T-cell (primary cell): ENCODE measurements at regions not wholly inside any gene's neighbourhood (a gene's known extent, or its start where the extent isn't known, plus 50 kb on each side); places are given as distances from the start of the nearest gene placed in this dataset.
"Not testable (repeated sequence)": the region's sequence is repeated elsewhere in the genome, so short reads cannot be mapped to it uniquely, and the experiment has no call there.

Source experiments
- ATAC-seq, 4 experiments: fragments of 200-7000 bp in 3 of 4; fragments of 150-1000 bp in 1 of 4; cut with Tn5 transposase; replicated peaks in 1 of 4; 1 replicate in 3 of 4; 2 replicates in 1 of 4; pipeline ENCODE4 v1.10.0; 2021; ENCODE audit warnings: moderate library complexity in 3 of 4, mild to moderate bottlenecking in 2 of 4, moderate number of reproducible peaks in 1 of 4
- CTCF ChIA-PET, 2 donors: fragments of 300-600 bp; sonication (Branson Sonifier 250); formaldehyde crosslinking; loops; one replicate each; lab custom pipeline; 2022; ENCODE audit warnings: antibody characterized with exemption in 2 of 2; lab: Charles Lee
- POLR2A ChIA-PET, 2 donors: fragments of 300-600 bp; sonication (Branson Sonifier 250); formaldehyde crosslinking; loops; one replicate each; lab custom pipeline; 2022; ENCODE audit warnings: antibody characterized with exemption in 2 of 2; lab: Charles Lee
- DNase-seq, 35 experiments: peaks; one replicate each; pipeline versions ENCODE4 v3.0.0 to v3.0.0-alpha.2; 2013 to 2023
- H3K27ac ChIP-seq: one replicate; pipeline ENCODE4 v1.5.1; 2013; ENCODE audit warnings: low read length
- H3K27me3 ChIP-seq, 2 experiments: replicated peaks in 1 of 2; 1 replicate in 1 of 2; 2 replicates in 1 of 2; pipeline versions ENCODE4 v1.6.1 to v1.7.0; 2013; ENCODE audit warnings: low read length in 1 of 2, mixed read lengths in 1 of 2; ENCODE audit not compliant: control insufficient read depth in 2 of 2, insufficient read depth in 2 of 2; ENCODE audit errors: extremely low read depth in 1 of 2
- H3K36me3 ChIP-seq, 2 donors: 1 replicate in 1 of 2; 2 replicates in 1 of 2; pipeline versions ENCODE4 v1.6.1 to v1.7.0; 2013; ENCODE audit warnings: low read length in 1 of 2; ENCODE audit not compliant: control insufficient read depth in 2 of 2, insufficient read depth in 1 of 2; ENCODE audit errors: extremely low read depth in 1 of 2
- H3K4me1 ChIP-seq, 2 experiments: 1 replicate in 1 of 2; 2 replicates in 1 of 2; pipeline versions ENCODE4 v1.6.1 to v1.7.0; 2013; ENCODE audit warnings: low read length in 2 of 2, mixed read lengths in 1 of 2; ENCODE audit not compliant: insufficient read depth in 2 of 2, control insufficient read depth in 1 of 2; ENCODE audit errors: extremely low read depth in 1 of 2
- H3K4me3 ChIP-seq, 2 donors: 1 replicate in 1 of 2; 2 replicates in 1 of 2; pipeline versions ENCODE4 v1.5.1 to v1.7.0; 2013; ENCODE audit warnings: mild to moderate bottlenecking in 2 of 2, low read length in 1 of 2, moderate library complexity in 1 of 2; ENCODE audit not compliant: control insufficient read depth in 1 of 2; ENCODE audit errors: extremely low read depth in 1 of 2
- H3K9me3 ChIP-seq: 2 replicates; pipeline ENCODE4 v1.7.0; 2013
- H3K27ac Mint-ChIP-seq, 2 donors: one replicate each; pipeline ENCODE4 v1.8.0; 2020 to 2021; ENCODE audit warnings: mild to moderate bottlenecking in 2 of 2, mixed read lengths in 2 of 2
- H3K27me3 Mint-ChIP-seq, 2 donors: one replicate each; pipeline ENCODE4 v1.8.0; 2021 to 2022; ENCODE audit warnings: mixed read lengths in 2 of 2
- H3K36me3 Mint-ChIP-seq: one replicate; pipeline ENCODE4 v1.8.0; 2021; ENCODE audit warnings: mixed read lengths
- H3K4me1 Mint-ChIP-seq, 3 donors: one replicate each; pipeline ENCODE4 v1.8.0; 2020 to 2022; ENCODE audit warnings: mixed read lengths in 3 of 3, mild to moderate bottlenecking in 1 of 3
- H3K4me3 Mint-ChIP-seq, 3 donors: one replicate each; pipeline ENCODE4 v1.8.0; 2020 to 2022; ENCODE audit warnings: mild to moderate bottlenecking in 3 of 3, mixed read lengths in 3 of 3, moderate library complexity in 3 of 3
- H3K9me3 Mint-ChIP-seq, 3 donors: one replicate each; pipeline ENCODE4 v1.8.0; 2020 to 2022; ENCODE audit warnings: mixed read lengths in 3 of 3
- WGBS: methylation state at CpG from one replicate; pipeline ENCODE4 v1.1.5; 2013; ENCODE audit warnings: missing lambda C conversion rate; ENCODE audit not compliant: insufficient coverage; 5-methylcytosine and 5-hydroxymethylcytosine counted together

- peaks cover 4 to 25% of the 10 kb centered on the region in 2 donors for H3K27me3 Mint-ChIP-seq
- no peaks in the 10 kb centered on the region for H3K4me1 Mint-ChIP-seq
- DNase-seq, result no peak
- no peaks in the 10 kb centered on the region for H3K36me3 Mint-ChIP-seq
- no peaks in the 10 kb centered on the region for H3K36me3 ChIP-seq
- no peak overlapping the region for H3K27ac Mint-ChIP-seq
- ATAC-seq, result no peak
- no peak overlapping the region for H3K4me3 ChIP-seq
- no peaks in the 10 kb centered on the region for H3K9me3 Mint-ChIP-seq
- H3K27me3 ChIP-seq, result peaks cover 0 to 5% of the 10 kb centered on the region in 2 experiments
- no peaks in the 10 kb centered on the region for H3K9me3 ChIP-seq
- ChIA-PET CTCF (no interaction called here), POLR2A (no interaction called here)
- no peaks in the 10 kb centered on the region for H3K4me1 ChIP-seq
- H3K4me3 Mint-ChIP-seq, result no peak overlapping the region
- 45% methylated on average over 2 of the region's 2 CpGs for WGBS
- H3K27ac ChIP-seq, result no peak overlapping the region
Observed at GRCh38 chr2:118577202-118577601, 270.2 kb downstream of the EN1 start.

- no peaks in the 10 kb centered on the region for H3K36me3 Mint-ChIP-seq
- no peak for DNase-seq
- no peak overlapping the region for H3K27ac Mint-ChIP-seq
- no peak for ATAC-seq
- no peaks in the 10 kb centered on the region for H3K4me1 ChIP-seq
- H3K4me3 ChIP-seq, result no peak overlapping the region
- H3K4me3 Mint-ChIP-seq, result no peak overlapping the region
- H3K27me3 Mint-ChIP-seq, result peaks cover 4 to 19% of the 10 kb centered on the region in 2 donors
- WGBS, result 71% methylated on average over 1 of the region's 3 CpGs
- no peak overlapping the region for H3K27ac ChIP-seq
- no peaks in the 10 kb centered on the region for H3K9me3 Mint-ChIP-seq
- no peaks in the 10 kb centered on the region for H3K36me3 ChIP-seq
- ChIA-PET POLR2A (no interaction called here), CTCF (no interaction called here)
- H3K9me3 ChIP-seq, result no peaks in the 10 kb centered on the region
- no peaks in the 10 kb centered on the region for H3K4me1 Mint-ChIP-seq
- peaks cover 0 to 8% of the 10 kb centered on the region in 2 experiments for H3K27me3 ChIP-seq
Observed at GRCh38 chr2:118576109-118576855, 271.2 kb downstream of the EN1 start.

DNA sequence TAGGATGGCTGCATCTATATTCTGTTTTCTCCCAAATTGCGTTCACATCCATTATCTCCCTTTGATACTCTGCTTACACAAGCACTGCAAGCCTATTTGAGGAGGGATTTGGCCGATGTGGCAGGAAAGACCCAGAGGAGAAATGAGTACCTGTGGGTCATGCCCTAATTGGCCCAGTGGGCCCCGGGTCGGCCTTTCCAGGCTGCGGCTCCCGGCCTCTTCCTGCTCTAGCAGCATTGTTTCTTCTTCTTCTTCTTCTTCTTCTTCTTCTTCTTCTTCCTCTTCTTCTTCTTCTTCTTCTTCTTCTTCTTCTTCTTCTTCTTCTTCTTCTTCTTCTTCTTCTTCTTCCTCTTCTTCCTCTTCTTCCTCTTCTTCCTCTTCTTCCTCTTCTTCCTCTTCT is 275.1 kb downstream of the EN1 start:
- H3K27me3 Mint-ChIP-seq, H3K4me3 ChIP-seq, POLR2A ChIA-PET, H3K36me3 Mint-ChIP-seq, CTCF ChIA-PET, H3K27ac ChIP-seq, H3K27me3 ChIP-seq, ATAC-seq, H3K36me3 ChIP-seq, H3K4me3 Mint-ChIP-seq, H3K4me1 ChIP-seq, H3K4me1 Mint-ChIP-seq, DNase-seq, H3K9me3 Mint-ChIP-seq, H3K9me3 ChIP-seq, H3K27ac Mint-ChIP-seq: not testable (repeated sequence)
- 83% methylated on average over 1 of the region's 6 CpGs for WGBS

DNA sequence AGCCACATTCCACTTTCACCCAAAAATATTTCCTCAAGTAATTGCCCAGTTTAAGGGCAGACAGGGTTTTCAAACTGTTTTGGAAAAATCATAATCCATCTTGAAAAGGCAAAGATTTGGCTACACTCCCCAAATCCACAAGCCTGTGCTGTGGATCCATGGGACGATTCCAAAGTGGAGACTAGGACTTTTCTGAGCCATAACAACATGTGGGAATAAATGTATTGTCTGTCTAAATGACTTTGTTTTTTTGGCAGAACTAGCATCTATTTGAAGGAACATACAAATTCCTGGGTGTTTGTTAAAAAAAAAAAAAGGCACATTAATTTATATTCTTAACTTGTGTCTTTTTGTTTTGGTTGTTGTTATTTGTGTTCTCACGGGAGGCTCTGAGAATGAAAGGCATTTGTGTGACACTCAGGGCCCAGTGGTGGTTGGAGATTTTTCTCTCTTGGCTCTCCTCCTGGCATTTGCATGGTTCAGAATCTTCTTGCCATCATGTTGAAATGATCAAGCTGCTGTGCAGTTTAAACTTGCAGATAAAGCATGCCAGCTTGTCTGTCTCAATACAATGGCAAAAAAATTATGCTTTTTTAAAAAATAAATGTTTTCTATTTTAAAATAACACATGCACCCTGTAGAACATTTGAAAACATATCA is 277.4 kb downstream of the EN1 start:
- H3K27ac Mint-ChIP-seq, result no peak overlapping the region
- Histone ChIP-seq H3K4me1 (no peaks in the 10 kb centered on the region), H3K27ac (no peak overlapping the region), H3K36me3 (no peaks in the 10 kb centered on the region), H3K4me3 (no peak overlapping the region), H3K9me3 (no peaks in the 10 kb centered on the region), H3K27me3 (peaks cover 0 to 6% of the 10 kb centered on the region in 2 experiments)
- ATAC-seq, result no peak
- no CpG with 5 or more reads among the region's 2 CpGs for WGBS
- DNase-seq, result no peak
- ChIA-PET POLR2A (no interaction called here), CTCF (no interaction called here)
- H3K9me3 Mint-ChIP-seq, result no peaks in the 10 kb centered on the region
- no peak overlapping the region for H3K4me3 Mint-ChIP-seq
- H3K4me1 Mint-ChIP-seq, result no peaks in the 10 kb centered on the region
- peaks cover 3 to 7% of the 10 kb centered on the region in 2 donors for H3K27me3 Mint-ChIP-seq
- H3K36me3 Mint-ChIP-seq, result no peaks in the 10 kb centered on the region

GRCh38 chr2:118568700-118569099 is 278.7 kb downstream of the EN1 start:
- no peaks in the 10 kb centered on the region for H3K36me3 Mint-ChIP-seq
- Histone ChIP-seq H3K4me3 (no peak overlapping the region), H3K36me3 (no peaks in the 10 kb centered on the region), H3K4me1 (no peaks in the 10 kb centered on the region), H3K9me3 (no peaks in the 10 kb centered on the region), H3K27ac (no peak overlapping the region), H3K27me3 (peaks cover 0 to 6% of the 10 kb centered on the region in 2 experiments)
- no peak for ATAC-seq
- no peak for DNase-seq
- ChIA-PET CTCF (no interaction called here), POLR2A (no interaction called here)
- no peaks in the 10 kb centered on the region for H3K9me3 Mint-ChIP-seq
- H3K4me1 Mint-ChIP-seq, result no peaks in the 10 kb centered on the region
- H3K4me3 Mint-ChIP-seq, result no peak overlapping the region
- no CpG with 5 or more reads among the region's 5 CpGs for WGBS
- peaks cover 3 to 7% of the 10 kb centered on the region in 2 donors for H3K27me3 Mint-ChIP-seq
- no peak overlapping the region for H3K27ac Mint-ChIP-seq

DNA sequence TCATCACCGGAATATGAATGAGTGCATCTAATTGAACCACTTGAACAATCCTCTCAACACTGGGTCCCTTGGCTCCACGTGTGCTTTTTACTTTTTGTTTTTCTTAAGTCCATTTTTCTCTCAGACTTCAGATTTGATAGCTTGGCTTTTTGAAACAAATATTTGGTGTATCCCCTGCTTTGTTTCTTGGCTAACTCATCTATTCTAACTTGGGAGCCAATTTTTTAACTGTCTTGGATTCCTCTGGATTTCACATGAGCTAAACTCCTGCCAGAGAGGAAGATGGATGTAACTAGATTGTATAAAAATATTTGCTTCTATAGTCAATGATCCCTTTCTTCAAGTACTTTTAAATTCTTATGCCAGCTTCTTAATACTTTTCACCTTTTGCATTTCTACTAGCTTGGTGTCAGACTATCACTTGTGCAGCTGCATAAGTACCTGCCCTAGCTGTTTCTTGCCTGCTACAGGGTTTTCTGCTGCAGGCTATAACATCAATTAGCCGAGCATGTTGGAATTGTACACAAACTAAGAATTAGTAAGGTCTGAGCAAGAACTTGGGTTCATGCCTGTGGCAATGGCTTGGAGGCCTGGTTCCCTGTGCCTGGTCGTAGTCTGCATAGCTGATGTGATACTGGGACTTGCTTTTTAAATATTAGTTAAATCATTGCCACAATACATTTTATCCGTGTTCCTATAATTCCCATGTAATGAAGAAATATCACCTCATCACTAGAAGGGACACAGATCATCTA is 281.5 kb downstream of the EN1 start:
- POLR2A ChIA-PET, result no interaction called here
- CTCF ChIA-PET, result no interaction called here
- no peak overlapping the region for H3K4me3 Mint-ChIP-seq
- Histone ChIP-seq H3K27me3 (no peaks in the 10 kb centered on the region), H3K4me1 (no peaks in the 10 kb centered on the region), H3K4me3 (no peak overlapping the region), H3K36me3 (no peaks in the 10 kb centered on the region), H3K27ac (no peak overlapping the region), H3K9me3 (no peaks in the 10 kb centered on the region)
- H3K9me3 Mint-ChIP-seq, result no peaks in the 10 kb centered on the region
- H3K27me3 Mint-ChIP-seq, result peaks cover 3 to 7% of the 10 kb centered on the region in 2 donors
- DNase-seq, result no peak
- H3K4me1 Mint-ChIP-seq, result no peaks in the 10 kb centered on the region
- 80% methylated on average over 2 of the region's 5 CpGs for WGBS
- no peaks in the 10 kb centered on the region for H3K36me3 Mint-ChIP-seq
- no peak for ATAC-seq
- H3K27ac Mint-ChIP-seq, result no peak overlapping the region
